Parathyroid adenoma (tissue), 2 donors: ENCODE measurements at regions not wholly inside any gene's neighbourhood (a gene's known extent, or its start where the extent isn't known, plus 50 kb on each side); places are given as distances from the start of the nearest gene placed in this dataset.

Experiments
- H2AFZ ChIP-seq: fragments of 300-600 bp; sonication (generic); one replicate; pipeline ENCODE4 v1.7.0; 2017; ENCODE audit warnings: antibody characterized with exemption, mild to moderate bottlenecking
- H3K27ac ChIP-seq: fragments of 300-600 bp; sonication (generic); one replicate; pipeline ENCODE4 v1.7.0; 2017
- H3K27me3 ChIP-seq: fragments of 300-600 bp; sonication (generic); one replicate; pipeline ENCODE4 v1.7.0; 2017; ENCODE audit warnings: low read length; ENCODE audit not compliant: control insufficient read depth, insufficient read depth
- H3K36me3 ChIP-seq: fragments of 300-600 bp; sonication (generic); one replicate; pipeline ENCODE4 v1.7.0; 2017; ENCODE audit warnings: low read length; ENCODE audit not compliant: control insufficient read depth, insufficient read depth
- H3K4me1 ChIP-seq: fragments of 300-600 bp; sonication (generic); one replicate; pipeline ENCODE4 v1.7.0; 2017; ENCODE audit warnings: control low read depth
- H3K4me2 ChIP-seq: fragments of 300-600 bp; sonication (generic); one replicate; pipeline ENCODE4 v1.7.0; 2017; ENCODE audit warnings: low read length
- H3K4me3 ChIP-seq: fragments of 300-600 bp; sonication (generic); one replicate; pipeline ENCODE4 v1.7.0; 2017; ENCODE audit warnings: low read depth, low read length
- H3K79me2 ChIP-seq: fragments of 300-600 bp; sonication (generic); one replicate; pipeline ENCODE4 v1.7.0; 2017; ENCODE audit warnings: control low read depth
- H3K9ac ChIP-seq: fragments of 300-600 bp; sonication (generic); one replicate; pipeline ENCODE4 v1.7.0; 2017; ENCODE audit warnings: mild to moderate bottlenecking
- H3K9me3 ChIP-seq: fragments of 300-600 bp; sonication (generic); one replicate; pipeline ENCODE4 v1.7.0; 2017; ENCODE audit warnings: low read length; ENCODE audit not compliant: control insufficient read depth
- CTCF ChIP-seq: fragments of 300-600 bp; sonication (generic); IDR thresholded peaks from one replicate; pipeline ENCODE4 v1.7.0; 2017; ENCODE audit warnings: antibody characterized with exemption, mild to moderate bottlenecking
- donor health status: primary hyperparathyroidism.

- TF ChIP-seq CTCF: no peak
- no peaks in the 10 kb centered on the region for H3K79me2 ChIP-seq
- H3K4me2 ChIP-seq: no peak overlapping the region
- no peak overlapping the region for H3K4me3 ChIP-seq
- no peaks in the 10 kb centered on the region for H3K4me1 ChIP-seq
- H3K9ac ChIP-seq: no peak overlapping the region
- no peak overlapping the region for H2AFZ ChIP-seq
- no peaks in the 10 kb centered on the region for H3K27me3 ChIP-seq
- H3K36me3 ChIP-seq: no peaks in the 10 kb centered on the region
- H3K27ac ChIP-seq: no peak overlapping the region
- no peaks in the 10 kb centered on the region for H3K9me3 ChIP-seq
These were observed 652.6 kb downstream of the TNS3 start for GRCh38 chr7:46929359-46929758.

- Histone ChIP-seq H3K79me2 (no peaks in the 10 kb centered on the region), H3K4me1 (no peaks in the 10 kb centered on the region), H3K27ac (no peak overlapping the region), H2AFZ (no peak overlapping the region), H3K27me3 (no peaks in the 10 kb centered on the region), H3K4me3 (no peak overlapping the region), H3K9ac (no peak overlapping the region), H3K36me3 (no peaks in the 10 kb centered on the region), H3K9me3 (no peaks in the 10 kb centered on the region), H3K4me2 (no peak overlapping the region)
- no peak for TF ChIP-seq CTCF
These were observed 653.2 kb downstream of the TNS3 start for GRCh38 chr7:46928719-46929118.

- no peak overlapping the region for H3K4me2 ChIP-seq
- H2AFZ ChIP-seq: no peak overlapping the region
- TF ChIP-seq CTCF: no peak
- H3K27ac ChIP-seq: no peak overlapping the region
- no peaks in the 10 kb centered on the region for H3K79me2 ChIP-seq
- no peaks in the 10 kb centered on the region for H3K36me3 ChIP-seq
- H3K9me3 ChIP-seq: no peaks in the 10 kb centered on the region
- no peaks in the 10 kb centered on the region for H3K27me3 ChIP-seq
- H3K9ac ChIP-seq: no peak overlapping the region
- no peak overlapping the region for H3K4me3 ChIP-seq
- no peaks in the 10 kb centered on the region for H3K4me1 ChIP-seq
These were observed 654.6 kb downstream of the TNS3 start for GRCh38 chr7:46927131-46927810.

GRCh38 chr7:46916581-46916980, 665.3 kb downstream of the TNS3 start:
- H2AFZ ChIP-seq: no peak overlapping the region
- no peak overlapping the region for H3K4me3 ChIP-seq
- no peak overlapping the region for H3K9ac ChIP-seq
- no peak overlapping the region for H3K27ac ChIP-seq
- H3K9me3 ChIP-seq: no peaks in the 10 kb centered on the region
- no peaks in the 10 kb centered on the region for H3K79me2 ChIP-seq
- no peaks in the 10 kb centered on the region for H3K27me3 ChIP-seq
- H3K36me3 ChIP-seq: no peaks in the 10 kb centered on the region
- TF ChIP-seq CTCF: no peak
- H3K4me2 ChIP-seq: no peak overlapping the region
- no peaks in the 10 kb centered on the region for H3K4me1 ChIP-seq

- Histone ChIP-seq H3K36me3 (no peaks in the 10 kb centered on the region), H3K4me2 (no peak overlapping the region), H3K27me3 (no peaks in the 10 kb centered on the region), H3K27ac (no peak overlapping the region), H2AFZ (no peak overlapping the region), H3K9me3 (no peaks in the 10 kb centered on the region), H3K79me2 (no peaks in the 10 kb centered on the region), H3K4me1 (no peaks in the 10 kb centered on the region), H3K9ac (no peak overlapping the region), H3K4me3 (no peak overlapping the region)
- no peak for TF ChIP-seq CTCF
These were observed 669.2 kb downstream of the TNS3 start for GRCh38 chr7:46912692-46913091.
